ENCODE measurements at regions not wholly inside any gene's neighbourhood (a gene's known extent, or its start where the extent isn't known, plus 50 kb on each side); places are given as distances from the start of the nearest gene placed in this dataset.

DNA sequence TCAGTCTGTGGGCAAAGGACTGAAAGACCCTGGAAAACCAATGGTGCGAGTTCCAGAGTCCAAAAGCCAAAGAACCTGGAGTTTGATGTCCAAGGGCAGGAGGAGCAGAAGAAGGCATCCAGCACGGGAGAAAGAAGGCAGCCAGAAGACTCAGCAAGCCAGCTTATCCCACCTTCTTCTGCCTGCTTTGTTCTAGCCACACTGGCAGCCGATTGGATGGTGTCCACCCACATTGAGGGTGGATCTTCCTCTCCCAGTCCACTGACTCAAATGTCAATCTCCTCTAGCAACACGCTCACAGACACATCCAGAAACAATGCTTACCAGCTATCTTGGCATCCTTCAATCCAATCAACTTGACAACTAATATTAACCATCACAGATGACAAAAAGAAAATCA is 57.2 kb upstream of the CAPRIN2 start:
- TF ChIP-seq CEBPB (IDR thresholded peaks at IDR 0.05; ENCODE audit: low read depth, low read length) = no peak
- no peak for TF ChIP-seq SP4 (IDR thresholded peaks at IDR 0.05; ENCODE audit: low read length)
- TF ChIP-seq, protein P1, sequence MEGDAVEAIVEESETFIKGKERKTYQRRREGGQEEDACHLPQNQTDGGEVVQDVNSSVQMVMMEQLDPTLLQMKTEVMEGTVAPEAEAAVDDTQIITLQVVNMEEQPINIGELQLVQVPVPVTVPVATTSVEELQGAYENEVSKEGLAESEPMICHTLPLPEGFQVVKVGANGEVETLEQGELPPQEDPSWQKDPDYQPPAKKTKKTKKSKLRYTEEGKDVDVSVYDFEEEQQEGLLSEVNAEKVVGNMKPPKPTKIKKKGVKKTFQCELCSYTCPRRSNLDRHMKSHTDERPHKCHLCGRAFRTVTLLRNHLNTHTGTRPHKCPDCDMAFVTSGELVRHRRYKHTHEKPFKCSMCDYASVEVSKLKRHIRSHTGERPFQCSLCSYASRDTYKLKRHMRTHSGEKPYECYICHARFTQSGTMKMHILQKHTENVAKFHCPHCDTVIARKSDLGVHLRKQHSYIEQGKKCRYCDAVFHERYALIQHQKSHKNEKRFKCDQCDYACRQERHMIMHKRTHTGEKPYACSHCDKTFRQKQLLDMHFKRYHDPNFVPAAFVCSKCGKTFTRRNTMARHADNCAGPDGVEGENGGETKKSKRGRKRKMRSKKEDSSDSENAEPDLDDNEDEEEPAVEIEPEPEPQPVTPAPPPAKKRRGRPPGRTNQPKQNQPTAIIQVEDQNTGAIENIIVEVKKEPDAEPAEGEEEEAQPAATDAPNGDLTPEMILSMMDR (IDR thresholded peaks at IDR 0.05; ENCODE audit: control extremely low read depth in 1 of 3, insufficient read depth in 1 of 3, low read depth in 1 of 3, low read length in 3 of 3) = no peak
- no peak for TF ChIP-seq POLR2A (IDR thresholded peaks at IDR 0.05; ENCODE audit: control extremely low read depth in 1 of 2, low read depth in 2 of 2, low read length in 2 of 2)
- no peak for TF ChIP-seq PHF8 (conservative IDR thresholded peaks at IDR 0.05; ENCODE audit: low read depth, low read length)
- TF ChIP-seq TCF12 (IDR thresholded peaks at IDR 0.05; ENCODE audit: low read depth, low read length) = no peak
- no peak for TF ChIP-seq SIN3A (conservative IDR thresholded peaks at IDR 0.05 in 1 of 2, IDR thresholded peaks at IDR 0.05 in 1 of 2; ENCODE audit: low read depth in 1 of 2, low read length in 2 of 2)
- no peak for TF ChIP-seq EP300 (IDR thresholded peaks at IDR 0.05; ENCODE audit: borderline replicate concordance in 1 of 2, low read depth in 2 of 2, low read length in 2 of 2)
- TF ChIP-seq, protein P2, sequence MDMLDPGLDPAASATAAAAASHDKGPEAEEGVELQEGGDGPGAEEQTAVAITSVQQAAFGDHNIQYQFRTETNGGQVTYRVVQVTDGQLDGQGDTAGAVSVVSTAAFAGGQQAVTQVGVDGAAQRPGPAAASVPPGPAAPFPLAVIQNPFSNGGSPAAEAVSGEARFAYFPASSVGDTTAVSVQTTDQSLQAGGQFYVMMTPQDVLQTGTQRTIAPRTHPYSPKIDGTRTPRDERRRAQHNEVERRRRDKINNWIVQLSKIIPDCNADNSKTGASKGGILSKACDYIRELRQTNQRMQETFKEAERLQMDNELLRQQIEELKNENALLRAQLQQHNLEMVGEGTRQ (IDR thresholded peaks at IDR 0.05; ENCODE audit: low read length) = no peak
